ENCODE measurements at regions not wholly inside any gene's neighbourhood (a gene's known extent, or its start where the extent isn't known, plus 50 kb on each side); places are given as distances from the start of the nearest gene placed in this dataset.

GRCh38 chr2:8248623-8248957 is 433.3 kb upstream of the ID2 start:
- TF ChIP-seq CTCF (IDR thresholded peaks at IDR 0.05) (no peak), POLR2A (IDR thresholded peaks at IDR 0.05) (no peak), POLR2AphosphoS5 (IDR thresholded peaks at IDR 0.05) (no peak), EP300 (IDR thresholded peaks at IDR 0.05) (no peak)
